ENCODE measurements at regions not wholly inside any gene's neighbourhood (a gene's known extent, or its start where the extent isn't known, plus 50 kb on each side); places are given as distances from the start of the nearest gene placed in this dataset.
"Not testable (repeated sequence)": the region's sequence is repeated elsewhere in the genome, so short reads cannot be mapped to it uniquely, and the experiment has no call there.

GRCh38 chr3:191646242-191646641, 185.3 kb downstream of the PYDC2 start:
- TF ChIP-seq POLR2AphosphoS5 (IDR thresholded peaks at IDR 0.05; ENCODE audit: low read depth, low read length) (no peak), TAF1 (IDR thresholded peaks at IDR 0.05; ENCODE audit: borderline replicate concordance, low read depth, low read length) (no peak), POLR2A (IDR thresholded peaks at IDR 0.05; ENCODE audit: low read depth, low read length) (no peak)

GRCh38 chr3:191648787-191649186, 187.8 kb downstream of the PYDC2 start:
- TF ChIP-seq TAF1 (IDR thresholded peaks at IDR 0.05; ENCODE audit: borderline replicate concordance, low read depth, low read length): no peak
- TF ChIP-seq POLR2AphosphoS5 (IDR thresholded peaks at IDR 0.05; ENCODE audit: low read depth, low read length): no peak
- DNase-seq (ENCODE audit: insufficient read length): no peak
- no peak for FAIRE-seq

More at GRCh38 chr3:191646242-191646641, 185.3 kb downstream of the PYDC2 start:
- DNase-seq (ENCODE audit: insufficient read length) (no peak), FAIRE-seq (peak; percentile 21)

- DNase-seq (ENCODE audit: insufficient read length): no peak
- no peak for FAIRE-seq
- TF ChIP-seq TAF1 (IDR thresholded peaks at IDR 0.05; ENCODE audit: borderline replicate concordance, low read depth, low read length) (no peak), POLR2A (IDR thresholded peaks at IDR 0.05; ENCODE audit: low read depth, low read length) (no peak), POLR2AphosphoS5 (IDR thresholded peaks at IDR 0.05; ENCODE audit: low read depth, low read length) (no peak)
Observed at GRCh38 chr3:191649626-191650025, 188.7 kb downstream of the PYDC2 start.

GRCh38 chr3:191658781-191659419, 197.9 kb downstream of the PYDC2 start:
- DNase-seq (ENCODE audit: insufficient read length); FAIRE-seq: not testable (repeated sequence)

- not testable (repeated sequence) for DNase-seq (ENCODE audit: insufficient read length); FAIRE-seq
Observed at GRCh38 chr3:191662150-191662549, 201.2 kb downstream of the PYDC2 start.

GRCh38 chr3:191680989-191681597, 220.1 kb downstream of the PYDC2 start:
- DNase-seq (ENCODE audit: insufficient read length): no peak
- no peak for FAIRE-seq
- no peak for TF ChIP-seq TAF1 (IDR thresholded peaks at IDR 0.05; ENCODE audit: borderline replicate concordance, low read depth, low read length)
- TF ChIP-seq POLR2A (IDR thresholded peaks at IDR 0.05; ENCODE audit: low read depth, low read length): no peak
- no peak for TF ChIP-seq POLR2AphosphoS5 (IDR thresholded peaks at IDR 0.05; ENCODE audit: low read depth, low read length)

- TF ChIP-seq TAF1 (IDR thresholded peaks at IDR 0.05; ENCODE audit: borderline replicate concordance, low read depth, low read length): no peak
- no peak for TF ChIP-seq POLR2AphosphoS5 (IDR thresholded peaks at IDR 0.05; ENCODE audit: low read depth, low read length)
- TF ChIP-seq POLR2A (IDR thresholded peaks at IDR 0.05; ENCODE audit: low read depth, low read length): no peak
- DNase-seq (ENCODE audit: insufficient read length) (no peak), FAIRE-seq (no peak)
Observed at GRCh38 chr3:191682961-191683360, 222.0 kb downstream of the PYDC2 start.

- FAIRE-seq: no peak
- TF ChIP-seq TAF1 (IDR thresholded peaks at IDR 0.05; ENCODE audit: borderline replicate concordance, low read depth, low read length) (no peak), POLR2AphosphoS5 (IDR thresholded peaks at IDR 0.05; ENCODE audit: low read depth, low read length) (no peak), POLR2A (IDR thresholded peaks at IDR 0.05; ENCODE audit: low read depth, low read length) (no peak)
- DNase-seq (ENCODE audit: insufficient read length): no peak
Observed at GRCh38 chr3:191686626-191687025, 225.7 kb downstream of the PYDC2 start.

- no peak for TF ChIP-seq POLR2A (IDR thresholded peaks at IDR 0.05; ENCODE audit: low read depth, low read length)
- DNase-seq (ENCODE audit: insufficient read length) (no peak), FAIRE-seq (no peak)
Observed at GRCh38 chr3:191688756-191689433, 227.9 kb downstream of the PYDC2 start.

- not testable (repeated sequence) for DNase-seq (ENCODE audit: insufficient read length); FAIRE-seq
Observed at GRCh38 chr3:191691184-191691583, 230.2 kb downstream of the PYDC2 start.

GRCh38 chr3:191695131-191695814, 234.3 kb downstream of the PYDC2 start:
- TF ChIP-seq POLR2A (IDR thresholded peaks at IDR 0.05; ENCODE audit: low read depth, low read length): no peak
- no peak for TF ChIP-seq TAF1 (IDR thresholded peaks at IDR 0.05; ENCODE audit: borderline replicate concordance, low read depth, low read length)
- no peak for TF ChIP-seq POLR2AphosphoS5 (IDR thresholded peaks at IDR 0.05; ENCODE audit: low read depth, low read length)
- no peak for FAIRE-seq
- no peak for DNase-seq (ENCODE audit: insufficient read length)

GRCh38 chr3:191695815-191696153, 234.8 kb downstream of the PYDC2 start:
- DNase-seq (ENCODE audit: insufficient read length): no peak
- no peak for FAIRE-seq
- TF ChIP-seq POLR2A (IDR thresholded peaks at IDR 0.05; ENCODE audit: low read depth, low read length) (no peak), POLR2AphosphoS5 (IDR thresholded peaks at IDR 0.05; ENCODE audit: low read depth, low read length) (no peak), TAF1 (IDR thresholded peaks at IDR 0.05; ENCODE audit: borderline replicate concordance, low read depth, low read length) (no peak)

Data from GM12892 (cell line).